Mesendoderm (in vitro differentiated cells): ENCODE measurements at regions not wholly inside any gene's neighbourhood (a gene's known extent, or its start where the extent isn't known, plus 50 kb on each side); places are given as distances from the start of the nearest gene placed in this dataset.
A peak's percentile ranks its signal among the peaks of the same experiment; 100 is the strongest.

Experiments
- DNase-seq: peaks from one replicate; pipeline ENCODE4 v3.0.0; 2013
- H2AK5ac ChIP-seq: 2 replicates; pipeline ENCODE4 v1.6.1; 2013; ENCODE audit warnings: low read length, inconsistent platforms
- H2BK120ac ChIP-seq: 2 replicates; pipeline ENCODE4 v1.6.1; 2013; ENCODE audit warnings: low read depth, mild to moderate bottlenecking, low read length, moderate library complexity, mixed read lengths
- H2BK15ac ChIP-seq: replicated peaks from 2 replicates; pipeline ENCODE4 v1.6.1; 2013; ENCODE audit warnings: low read depth, mild to moderate bottlenecking, moderate library complexity
- H2BK5ac ChIP-seq: 2 replicates; pipeline ENCODE4 v1.6.1; 2013; ENCODE audit warnings: low read length, inconsistent platforms
- H3K18ac ChIP-seq: 2 replicates; pipeline ENCODE4 v1.6.1; 2013; ENCODE audit warnings: mild to moderate bottlenecking, low read length, mixed read lengths
- H3K23ac ChIP-seq: one replicate; pipeline ENCODE4 v1.6.1; 2013; ENCODE audit warnings: low read length
- H3K27ac ChIP-seq: 2 replicates; pipeline ENCODE4 v1.5.1; 2013; ENCODE audit warnings: low read depth, mild to moderate bottlenecking, inconsistent platforms, low read length, moderate library complexity
- H3K27me3 ChIP-seq: 2 replicates; pipeline ENCODE4 v1.6.1; 2013; ENCODE audit warnings: low read length, control low read depth, mild to moderate bottlenecking, inconsistent platforms; ENCODE audit not compliant: insufficient read depth, poor library complexity
- H3K36me3 ChIP-seq: 2 replicates; pipeline ENCODE4 v1.6.1; 2013; ENCODE audit warnings: low read length, inconsistent platforms; ENCODE audit not compliant: control insufficient read depth, insufficient read depth
- H3K4ac ChIP-seq: one replicate; pipeline ENCODE4 v1.6.1; 2013; ENCODE audit warnings: low read depth, mild to moderate bottlenecking, low read length, moderate library complexity
- H3K4me1 ChIP-seq: 2 replicates; pipeline ENCODE4 v1.6.1; 2013; ENCODE audit warnings: low read depth, low read length, inconsistent platforms; ENCODE audit not compliant: control insufficient read depth
- H3K4me2 ChIP-seq: 2 replicates; pipeline ENCODE4 v1.6.1; 2013; ENCODE audit warnings: low read length
- H3K4me3 ChIP-seq: 2 replicates; pipeline ENCODE4 v1.5.1; 2013; ENCODE audit warnings: mild to moderate bottlenecking, low read length
- H3K56ac ChIP-seq: one replicate; pipeline ENCODE4 v1.6.1; 2013; ENCODE audit warnings: low read length
- H3K79me1 ChIP-seq: 2 replicates; pipeline ENCODE4 v1.6.1; 2013; ENCODE audit warnings: low read length, inconsistent platforms
- H3K79me2 ChIP-seq: 2 replicates; pipeline ENCODE4 v1.6.1; 2013; ENCODE audit warnings: mild to moderate bottlenecking, low read length; ENCODE audit not compliant: control insufficient read depth, insufficient read depth
- H3K9ac ChIP-seq: 2 replicates; pipeline ENCODE4 v1.6.1; 2013; ENCODE audit warnings: low read length, inconsistent platforms
- H4K5ac ChIP-seq: one replicate; pipeline ENCODE4 v1.6.1; 2013; ENCODE audit warnings: low read length
- H4K8ac ChIP-seq: one replicate; pipeline ENCODE4 v1.6.1; 2013; ENCODE audit warnings: low read depth, mild to moderate bottlenecking, control low read depth, low read length, moderate library complexity
- WGBS: extraction: QIAGEN DNeasy Blood & Tissue Kit; methylation state at CpG from one replicate; pipeline ENCODE4 v1.1.7; 2013; ENCODE audit warnings: low lambda C conversion rate, missing lambda C conversion rate; ENCODE audit not compliant: insufficient coverage; ENCODE audit errors: extremely low coverage; 5-methylcytosine and 5-hydroxymethylcytosine counted together

- Histone ChIP-seq H3K4ac (no peak overlapping the region), H3K18ac (no peak overlapping the region), H3K4me3 (no peak overlapping the region), H2AK5ac (no peak overlapping the region), H3K79me1 (no peaks in the 10 kb centered on the region), H3K79me2 (no peaks in the 10 kb centered on the region), H3K36me3 (no peaks in the 10 kb centered on the region), H3K4me1 (no peaks in the 10 kb centered on the region), H3K56ac (no peak overlapping the region), H3K4me2 (no peak overlapping the region), H3K27ac (no peak overlapping the region), H2BK120ac (no peak overlapping the region), H4K8ac (no peak overlapping the region), H3K9ac (no peak overlapping the region), H2BK5ac (no peak overlapping the region), H3K23ac (no peak overlapping the region), H2BK15ac (no peak overlapping the region), H4K5ac (no peak overlapping the region), H3K27me3 (peaks cover 1% of the 10 kb centered on the region)
- DNase-seq: no peak
Measured at GRCh38 chr11:27592098-27592780, 85.7 kb upstream of the LIN7C start.

- Histone ChIP-seq H3K4me1 (no peaks in the 10 kb centered on the region), H2BK120ac (no peak overlapping the region), H4K8ac (no peak overlapping the region), H3K27me3 (no peaks in the 10 kb centered on the region), H3K79me2 (no peaks in the 10 kb centered on the region), H3K4me3 (no peak overlapping the region), H3K27ac (no peak overlapping the region), H3K18ac (no peak overlapping the region), H2BK5ac (no peak overlapping the region), H3K4ac (no peak overlapping the region), H3K4me2 (no peak overlapping the region), H3K9ac (no peak overlapping the region), H3K36me3 (no peaks in the 10 kb centered on the region), H2AK5ac (no peak overlapping the region), H3K56ac (no peak overlapping the region), H4K5ac (no peak overlapping the region), H2BK15ac (no peak overlapping the region), H3K23ac (no peak overlapping the region), H3K79me1 (no peaks in the 10 kb centered on the region)
- DNase-seq: no peak
- WGBS: no CpG with 5 or more reads among the region's 4 CpGs
Measured at GRCh38 chr11:27582621-27583020, 76.1 kb upstream of the LIN7C start.

GRCh38 chr11:27574342-27574741 lies 67.8 kb upstream of the LIN7C start:
- Histone ChIP-seq H3K4me2 (no peak overlapping the region), H3K9ac (no peak overlapping the region), H3K4me3 (no peak overlapping the region), H3K27me3 (no peaks in the 10 kb centered on the region), H3K18ac (no peak overlapping the region), H4K5ac (no peak overlapping the region), H2BK15ac (no peak overlapping the region), H3K56ac (no peak overlapping the region), H3K27ac (no peak overlapping the region), H3K79me1 (no peaks in the 10 kb centered on the region), H4K8ac (no peak overlapping the region), H2AK5ac (no peak overlapping the region), H3K4ac (no peak overlapping the region), H3K79me2 (no peaks in the 10 kb centered on the region), H3K23ac (no peak overlapping the region), H2BK120ac (no peak overlapping the region), H3K36me3 (no peaks in the 10 kb centered on the region), H2BK5ac (no peak overlapping the region), H3K4me1 (no peaks in the 10 kb centered on the region)
- WGBS: no CpG with 5 or more reads among the region's 3 CpGs
- no peak for DNase-seq

DNA sequence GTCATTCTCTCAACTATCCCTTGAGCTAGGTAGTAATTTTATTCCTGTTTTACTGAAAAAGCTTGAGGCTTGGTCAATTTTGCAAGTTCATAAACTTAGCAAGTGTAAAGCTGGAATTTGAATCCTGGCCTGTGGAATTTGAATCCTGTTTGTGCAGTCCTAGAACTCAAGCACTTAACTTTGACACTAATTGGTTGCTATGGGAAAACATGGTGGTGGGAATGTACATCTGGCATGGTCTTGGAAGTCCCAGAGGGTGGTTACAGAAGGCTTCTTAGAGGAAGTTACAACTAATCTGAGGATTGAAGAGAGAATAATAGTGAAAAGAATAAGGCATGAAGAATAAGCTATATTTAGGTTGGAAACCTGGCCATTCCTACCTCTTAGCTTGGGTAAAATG lies 66.5 kb upstream of the LIN7C start:
- no peaks in the 10 kb centered on the region for H3K4me1 ChIP-seq
- no peaks in the 10 kb centered on the region for H3K79me2 ChIP-seq
- H3K36me3 ChIP-seq: no peaks in the 10 kb centered on the region
- H2BK15ac ChIP-seq: no peak overlapping the region
- H2BK5ac ChIP-seq: no peak overlapping the region
- DNase-seq: no peak
- no peak overlapping the region for H2AK5ac ChIP-seq
- no peak overlapping the region for H3K56ac ChIP-seq
- H3K27me3 ChIP-seq: no peaks in the 10 kb centered on the region
- H3K79me1 ChIP-seq: no peaks in the 10 kb centered on the region
- H3K4me2 ChIP-seq: no peak overlapping the region
- H3K18ac ChIP-seq: no peak overlapping the region
- no peak overlapping the region for H3K4ac ChIP-seq
- H3K23ac ChIP-seq: no peak overlapping the region
- no peak overlapping the region for H4K8ac ChIP-seq
- H3K4me3 ChIP-seq: no peak overlapping the region
- no peak overlapping the region for H3K9ac ChIP-seq
- no peak overlapping the region for H2BK120ac ChIP-seq
- no peak overlapping the region for H4K5ac ChIP-seq
- no peak overlapping the region for H3K27ac ChIP-seq

GRCh38 chr11:27571154-27571810 lies 64.7 kb upstream of the LIN7C start:
- Histone ChIP-seq H3K23ac (no peak overlapping the region), H2AK5ac (no peak overlapping the region), H2BK120ac (no peak overlapping the region), H3K9ac (no peak overlapping the region), H3K36me3 (no peaks in the 10 kb centered on the region), H3K18ac (no peak overlapping the region), H2BK15ac (no peak overlapping the region), H3K27ac (no peak overlapping the region), H3K79me2 (no peaks in the 10 kb centered on the region), H3K79me1 (no peaks in the 10 kb centered on the region), H3K4me3 (no peak overlapping the region), H4K5ac (no peak overlapping the region), H3K4me2 (no peak overlapping the region), H3K4me1 (no peaks in the 10 kb centered on the region), H3K4ac (no peak overlapping the region), H3K27me3 (no peaks in the 10 kb centered on the region), H3K56ac (no peak overlapping the region), H4K8ac (no peak overlapping the region), H2BK5ac (no peak overlapping the region)
- DNase-seq: peak; percentile 10
- WGBS: no CpG with 5 or more reads among the region's 5 CpGs

DNA sequence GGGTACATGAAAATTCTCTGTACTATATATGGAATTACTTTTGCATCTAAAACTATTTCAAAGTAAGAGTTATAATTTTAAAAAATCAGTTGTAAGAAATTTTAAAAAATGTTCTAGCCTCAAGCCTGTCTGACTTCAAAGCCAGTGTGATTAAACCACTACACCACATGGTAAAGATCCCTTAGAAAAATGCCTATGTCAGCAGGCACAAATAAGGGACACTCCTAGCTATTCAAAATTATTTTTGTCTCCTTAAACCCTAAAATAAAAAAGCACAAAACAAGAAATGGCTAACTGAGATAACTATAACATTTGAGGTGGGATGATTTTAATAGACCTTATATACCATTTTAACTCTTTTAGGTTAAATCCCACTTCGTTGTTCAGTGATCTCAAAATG lies 64.0 kb upstream of the LIN7C start:
- H3K4ac ChIP-seq: no peak overlapping the region
- H2AK5ac ChIP-seq: no peak overlapping the region
- H3K4me3 ChIP-seq: no peak overlapping the region
- no peak overlapping the region for H2BK15ac ChIP-seq
- H2BK5ac ChIP-seq: no peak overlapping the region
- no peak overlapping the region for H4K5ac ChIP-seq
- H3K18ac ChIP-seq: no peak overlapping the region
- H2BK120ac ChIP-seq: no peak overlapping the region
- no peaks in the 10 kb centered on the region for H3K27me3 ChIP-seq
- H3K79me1 ChIP-seq: no peaks in the 10 kb centered on the region
- no peaks in the 10 kb centered on the region for H3K4me1 ChIP-seq
- no peaks in the 10 kb centered on the region for H3K79me2 ChIP-seq
- H3K23ac ChIP-seq: no peak overlapping the region
- H4K8ac ChIP-seq: no peak overlapping the region
- no peak overlapping the region for H3K9ac ChIP-seq
- no peaks in the 10 kb centered on the region for H3K36me3 ChIP-seq
- H3K56ac ChIP-seq: no peak overlapping the region
- WGBS: no CpG with 5 or more reads among the region's 1 CpG
- DNase-seq: no peak
- no peak overlapping the region for H3K27ac ChIP-seq
- H3K4me2 ChIP-seq: no peak overlapping the region
